Stimulated activated CD4-positive, alpha-beta T cell treated with anti-CD3 and anti-CD28 coated beads, Interleukin-12 subunit alpha, Interleukin-12 subunit beta, amount 100 ng/mL, for 4 hours (primary cell): ENCODE measurements at regions not wholly inside any gene's neighbourhood (a gene's known extent, or its start where the extent isn't known, plus 50 kb on each side); places are given as distances from the start of the nearest gene placed in this dataset.

ENCODE experiments used
- DNase-seq: peaks from one replicate; pipeline ENCODE4 v3.0.0-alpha.2; 2020

- no peak for DNase-seq
These were observed 110.4 kb upstream of the AKIP1 start for GRCh38 chr11:8800520-8801110.

- DNase-seq = no peak
These were observed 109.9 kb upstream of the AKIP1 start for GRCh38 chr11:8801121-8801520.

DNA sequence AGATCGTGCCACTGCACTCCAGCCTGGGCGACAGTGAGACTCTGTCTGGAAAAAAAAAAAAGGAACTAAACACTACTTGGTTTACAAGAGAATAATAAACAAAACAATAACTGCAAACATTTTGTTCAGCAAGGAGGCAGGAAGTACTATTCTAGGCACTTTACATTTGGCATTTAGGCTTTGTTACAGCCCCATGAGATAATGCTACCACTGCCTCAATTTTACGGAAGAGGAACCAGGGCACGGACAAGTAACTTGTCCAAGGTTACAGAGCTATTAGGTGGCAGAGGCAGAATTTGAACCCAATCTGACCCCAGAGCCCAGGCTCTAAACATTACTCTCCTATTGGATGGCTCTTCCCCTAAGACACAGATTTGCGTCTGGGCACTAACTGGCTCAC, 108.7 kb upstream of the AKIP1 start:
- DNase-seq = no peak

- DNase-seq = no peak
These were observed 107.0 kb upstream of the AKIP1 start for GRCh38 chr11:8803973-8804372.

DNA sequence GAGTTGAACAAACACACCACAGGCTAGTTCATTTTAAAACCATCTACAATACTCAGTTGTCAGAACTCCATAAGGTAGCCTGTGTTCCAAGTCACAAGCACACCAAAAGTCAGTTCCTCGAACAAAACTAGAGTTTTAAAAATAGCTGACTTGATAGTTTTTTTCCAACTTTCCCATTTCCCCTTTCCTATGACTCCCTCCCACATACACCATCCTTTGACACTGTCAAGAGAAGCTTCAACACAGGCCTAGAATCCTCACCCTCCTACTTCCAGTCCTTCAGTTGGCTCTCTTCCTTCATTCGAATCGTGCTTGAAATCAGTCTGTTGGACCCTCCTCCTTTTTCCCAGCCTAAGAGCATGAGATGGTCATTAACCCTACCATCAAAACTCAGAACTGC, 105.7 kb upstream of the AKIP1 start:
- DNase-seq = no peak

GRCh38 chr11:8806974-8807373, 104.0 kb upstream of the AKIP1 start:
- DNase-seq = no peak

DNA sequence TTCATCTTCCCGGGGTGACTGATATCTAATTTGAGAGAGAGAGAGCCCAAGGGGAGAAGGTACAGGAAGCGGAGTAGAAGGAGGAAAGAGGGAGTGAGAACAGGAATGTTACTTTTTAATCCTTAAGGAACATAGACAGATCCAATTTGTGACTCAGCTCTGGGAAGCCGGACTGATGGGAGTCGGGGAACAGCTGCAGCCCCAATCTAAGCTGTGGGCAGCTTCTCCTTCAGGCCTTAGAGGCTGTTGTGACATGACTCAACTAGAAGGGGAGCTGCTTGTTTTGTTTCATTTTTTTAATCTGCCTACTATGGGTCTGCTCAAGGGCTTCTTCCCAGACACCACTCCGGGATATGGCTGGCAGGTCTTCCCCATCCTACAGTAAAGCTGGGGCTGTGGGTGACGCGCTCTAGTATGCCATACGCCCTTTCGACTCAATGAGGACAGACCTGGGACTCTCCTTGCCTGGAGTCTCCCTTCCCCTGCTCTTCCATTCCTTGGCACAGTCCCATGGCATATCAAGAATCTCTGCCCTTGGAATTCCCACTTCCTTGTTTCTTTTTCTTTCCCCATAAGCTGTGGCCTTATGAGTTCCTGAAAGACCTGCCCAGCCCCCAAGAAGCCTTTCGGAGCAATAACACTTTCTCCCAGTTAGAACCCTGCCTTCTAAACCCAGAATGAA, 103.3 kb upstream of the AKIP1 start:
- no peak for DNase-seq

GRCh38 chr11:8808226-8808585, 102.8 kb upstream of the AKIP1 start:
- no peak for DNase-seq

- no peak for DNase-seq
These were observed 101.6 kb upstream of the AKIP1 start for GRCh38 chr11:8809241-8809938.

DNA sequence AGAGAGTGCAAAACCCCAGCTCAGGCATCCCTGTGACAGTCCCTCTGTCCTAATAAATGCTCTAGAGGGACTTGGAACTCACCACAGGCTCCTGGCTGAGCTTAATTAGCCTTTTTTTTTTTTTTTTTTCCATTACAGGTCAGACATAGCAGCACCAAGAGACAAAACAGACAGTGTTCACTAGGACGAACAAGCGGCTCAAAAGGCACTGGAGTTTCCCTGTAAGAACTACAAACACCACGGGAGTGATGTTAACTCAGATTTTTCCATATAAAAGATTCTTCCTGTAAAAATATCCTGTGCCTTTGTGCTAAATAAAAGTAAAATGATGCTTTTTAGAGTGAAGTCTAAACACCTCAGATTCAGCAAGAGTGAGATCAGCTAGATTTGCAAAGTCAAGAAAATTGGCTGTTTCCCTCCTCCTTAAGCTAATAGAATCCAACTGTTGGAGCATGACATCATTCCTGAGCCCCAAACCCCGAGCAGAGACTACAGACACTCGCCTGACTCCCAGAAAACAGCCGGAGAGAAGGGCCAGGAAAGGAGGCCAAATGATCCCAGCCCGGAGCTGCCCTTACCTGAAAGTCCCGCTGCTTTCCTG, 101.0 kb upstream of the AKIP1 start:
- no peak for DNase-seq

- no peak for DNase-seq
These were observed 100.3 kb upstream of the AKIP1 start for GRCh38 chr11:8810540-8811301.

GRCh38 chr11:8811571-8811970, 99.4 kb upstream of the AKIP1 start:
- DNase-seq = no peak

DNA sequence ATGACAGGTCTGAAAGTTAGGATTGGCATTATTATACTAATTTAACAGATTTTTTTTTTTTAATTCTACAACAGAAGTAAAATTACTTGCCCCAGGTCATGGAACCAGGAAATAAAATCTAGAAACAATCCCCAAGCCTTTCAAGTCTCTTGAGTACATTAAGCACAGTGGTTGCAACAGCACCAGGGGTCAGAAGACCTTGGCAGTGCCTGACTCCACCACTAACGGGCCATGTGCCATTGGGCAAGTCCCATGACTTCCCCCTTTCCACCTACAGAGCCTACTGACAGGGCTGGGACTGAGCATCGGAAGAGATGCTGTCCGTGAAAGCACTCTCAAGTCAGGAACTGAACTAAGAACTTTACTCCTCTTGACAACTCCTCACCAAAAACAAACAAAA, 98.6 kb upstream of the AKIP1 start:
- DNase-seq = no peak

DNA sequence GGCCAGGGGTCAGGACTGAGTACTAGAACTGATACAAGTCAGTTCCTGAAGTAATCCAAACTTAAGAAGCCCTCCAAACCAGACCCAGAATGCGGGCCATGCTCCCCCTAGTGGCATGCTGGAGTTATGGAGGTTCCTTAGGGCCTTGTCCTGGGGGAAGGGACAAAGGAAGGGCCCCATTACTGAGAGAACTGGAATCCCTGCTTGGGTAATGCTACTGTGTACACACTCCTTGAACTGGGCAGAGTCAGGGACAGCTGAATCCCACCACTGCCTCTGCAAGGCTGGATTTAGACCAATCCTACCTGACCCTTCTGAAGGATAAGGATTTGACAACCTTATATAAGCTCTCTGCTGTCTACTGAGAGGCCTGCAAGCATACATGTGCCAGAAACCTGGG, 97.3 kb upstream of the AKIP1 start:
- DNase-seq = peak; percentile 19

DNA sequence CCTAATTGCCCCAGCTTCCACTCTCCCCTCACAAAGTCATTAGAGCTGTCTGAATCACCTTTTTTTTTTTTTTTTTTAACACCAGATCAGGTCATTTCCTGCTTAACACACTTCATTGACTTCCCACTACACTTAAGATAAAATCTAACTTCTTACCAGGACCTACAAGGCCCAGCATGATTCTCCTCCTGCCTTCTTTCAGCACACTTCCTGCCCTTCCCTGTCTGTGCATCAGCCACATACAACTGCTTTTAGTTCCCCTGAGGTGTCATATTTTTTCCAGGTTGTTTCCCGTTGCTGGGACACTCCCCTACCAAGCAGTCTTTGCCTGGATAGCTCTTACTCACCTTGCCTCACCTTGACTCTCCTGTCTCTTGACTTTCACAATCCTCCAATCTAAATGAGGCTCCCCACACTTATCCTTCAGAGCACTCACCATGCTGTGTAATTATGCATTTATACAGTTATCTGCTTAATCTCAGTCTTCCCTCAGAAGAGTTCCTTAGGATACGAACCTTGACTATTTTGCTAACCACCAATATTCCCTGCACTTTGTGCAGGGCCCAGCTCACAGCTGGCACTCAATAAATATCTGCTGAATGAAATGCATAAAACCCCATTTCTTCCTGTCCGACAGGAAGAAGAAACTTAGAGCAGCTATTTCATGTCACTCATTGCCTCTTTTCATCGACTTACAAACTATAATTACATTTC, 96.6 kb upstream of the AKIP1 start:
- no peak for DNase-seq

GRCh38 chr11:8814923-8815240, 96.1 kb upstream of the AKIP1 start:
- no peak for DNase-seq

- no peak for DNase-seq
These were observed 92.6 kb upstream of the AKIP1 start for GRCh38 chr11:8818421-8818820.

DNA sequence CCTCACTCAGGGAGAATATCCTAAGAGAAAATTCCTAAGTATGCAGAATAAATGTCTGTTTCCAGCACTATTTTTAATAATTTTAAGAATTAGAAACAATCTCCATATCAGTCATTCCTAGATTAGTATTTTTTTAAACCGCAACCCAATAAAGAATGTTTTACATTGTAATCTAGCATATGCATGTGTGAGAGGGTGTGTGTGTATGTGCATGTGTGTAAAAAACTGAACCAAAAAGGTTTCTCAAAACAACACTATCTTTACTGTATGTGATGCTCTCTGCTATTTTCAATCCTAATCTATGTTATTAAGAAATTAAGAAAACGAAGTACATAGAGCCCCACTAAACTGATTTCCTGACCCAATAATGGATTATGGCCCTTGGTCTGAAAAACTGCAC, 90.6 kb upstream of the AKIP1 start:
- DNase-seq = no peak

DNA sequence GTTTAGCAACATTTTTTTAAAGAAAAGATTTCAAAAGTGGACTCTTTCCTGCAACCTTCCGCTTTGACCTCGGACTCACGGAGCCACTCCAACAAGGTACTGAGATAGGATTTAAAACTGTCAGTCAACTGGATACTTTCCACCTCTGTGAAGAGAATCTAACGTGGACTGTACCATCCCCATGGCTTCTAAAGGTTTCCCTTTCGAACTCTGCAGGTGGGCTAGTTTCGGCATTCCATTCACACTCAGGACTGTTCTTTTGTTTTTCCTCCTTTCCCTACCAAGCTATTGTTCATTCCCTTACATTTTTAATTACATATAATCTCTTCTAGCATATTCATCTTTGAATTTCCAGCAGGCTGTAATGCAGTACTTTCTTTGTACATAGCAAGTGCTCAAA, 88.5 kb upstream of the AKIP1 start:
- no peak for DNase-seq

GRCh38 chr11:8823174-8823742, 87.7 kb upstream of the AKIP1 start:
- DNase-seq = no peak

DNA sequence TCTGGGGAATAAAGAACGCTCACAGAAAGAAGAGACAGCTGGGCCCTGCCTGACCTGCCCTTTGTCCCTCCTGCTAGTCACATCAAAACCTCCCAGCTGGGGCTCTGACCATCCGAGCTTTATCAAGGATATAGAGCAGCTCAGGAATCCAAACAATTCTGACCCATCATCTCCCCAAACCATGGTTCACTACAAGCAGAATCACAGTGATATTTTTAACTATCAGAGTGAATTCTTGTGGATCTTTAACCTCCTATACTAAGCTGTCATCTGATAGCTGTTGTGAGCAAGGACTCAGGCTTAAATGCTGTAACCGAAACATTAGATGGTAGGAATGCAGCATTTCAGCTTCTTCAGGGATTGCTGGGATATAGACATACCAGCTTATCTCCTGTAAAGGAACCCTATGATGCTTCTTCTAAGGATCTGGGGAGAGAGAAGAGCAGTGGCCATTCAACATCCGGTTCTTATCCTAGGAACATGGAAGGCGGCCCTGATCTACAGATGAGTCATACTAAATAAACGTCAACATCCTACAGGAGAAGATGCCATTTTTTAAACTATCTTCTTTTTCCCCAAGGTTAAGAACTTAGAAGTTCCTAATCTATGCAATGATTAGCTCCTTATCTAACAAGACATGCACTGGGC, 84.7 kb upstream of the AKIP1 start:
- no peak for DNase-seq
